Panc1 (cell line): ENCODE measurements at regions not wholly inside any gene's neighbourhood (a gene's known extent, or its start where the extent isn't known, plus 50 kb on each side); places are given as distances from the start of the nearest gene placed in this dataset.

ENCODE experiments used
- ATAC-seq: fragments of 200-7000 bp; cut with Tn5 transposase; 2 replicates; pipeline ENCODE4 v1.9.1; 2020; ENCODE audit warnings: mild to moderate bottlenecking, moderate library complexity
- BruUV-seq: library from RNA; stranded (reverse); fragments of 400-500 nt; replicated peaks from 2 replicates; lab custom pipeline; 2021; lab: Mats Ljungman, UMichigan
- CTCF ChIA-PET: fragments of 300-600 bp; sonication (Branson Sonifier 250); formaldehyde crosslinking; loops from one replicate; lab custom pipeline; 2022; ENCODE audit warnings: antibody characterized with exemption; lab: Charles Lee
- POLR2A ChIA-PET: fragments of 300-600 bp; sonication (Branson Sonifier 250); formaldehyde crosslinking; loops from one replicate; lab custom pipeline; 2022; ENCODE audit warnings: antibody characterized with exemption; lab: Charles Lee
- DNase-seq: peaks from one replicate; pipeline ENCODE4 v3.0.0-alpha.2; 2010; ENCODE audit warnings: low read depth, low spot score
- H3K27ac ChIP-seq: 2 replicates; pipeline ENCODE4 v1.5.1; 2011; ENCODE audit warnings: mild to moderate bottlenecking, low read length, inconsistent platforms
- H3K27me3 ChIP-seq: fragments of 200-500 bp; sonication (Bioruptor generic); 2 replicates; pipeline ENCODE4 v1.6.0; 2014; ENCODE audit warnings: low read length, inconsistent platforms; ENCODE audit not compliant: control insufficient read depth, insufficient read depth
- H3K36me3 ChIP-seq: fragments of 200-500 bp; sonication (Bioruptor generic); 2 replicates; pipeline ENCODE4 v1.5.1; 2014; ENCODE audit warnings: inconsistent platforms, mild to moderate bottlenecking, low read length, moderate library complexity; ENCODE audit not compliant: control insufficient read depth, insufficient read depth
- H3K4me1 ChIP-seq: 2 replicates; pipeline ENCODE4 v1.5.1; 2011; ENCODE audit warnings: inconsistent platforms, mild to moderate bottlenecking, low read length, moderate library complexity; ENCODE audit not compliant: control insufficient read depth, insufficient read depth
- H3K4me3 ChIP-seq, 2 experiments: 2 replicates each; pipeline ENCODE4 v1.5.1; 2011 to 2012; ENCODE audit warnings: low read depth in 2 of 2, low read length in 2 of 2, mild to moderate bottlenecking in 2 of 2, inconsistent platforms in 1 of 2, moderate library complexity in 1 of 2
- H3K9me3 ChIP-seq: fragments of 200-500 bp; sonication (Bioruptor generic); 2 replicates; pipeline ENCODE4 v1.5.1; 2014; ENCODE audit warnings: low read depth, mild to moderate bottlenecking, inconsistent platforms, low read length, moderate library complexity; ENCODE audit not compliant: control insufficient read depth, insufficient read depth
- CTCF ChIP-seq: fragments of 450-650 bp; IDR thresholded peaks from 2 replicates; pipeline ENCODE4 v1.5.1; 2017; ENCODE audit warnings: mild to moderate bottlenecking
- POLR2AphosphoS5 ChIP-seq: IDR thresholded peaks from 2 replicates; pipeline ENCODE4 v1.6.1; 2012; ENCODE audit warnings: mild to moderate bottlenecking, low read depth, low read length, moderate library complexity
- REST ChIP-seq, 2 experiments: IDR thresholded peaks; 2 replicates each; pipeline ENCODE4 v1.6.1; 2011 to 2012; ENCODE audit warnings: low read depth in 2 of 2, control low read depth in 1 of 2, low read length in 1 of 2, mild to moderate bottlenecking in 1 of 2, moderate library complexity in 1 of 2; ENCODE audit not compliant: insufficient read depth in 1 of 2
- SIN3A ChIP-seq: IDR thresholded peaks from 2 replicates; pipeline ENCODE4 v1.6.1; 2012; ENCODE audit warnings: low read depth, mild to moderate bottlenecking, low read length, moderate library complexity, borderline replicate concordance; ENCODE audit not compliant: insufficient read depth
- TCF7L2 ChIP-seq: IDR thresholded peaks from 2 replicates; pipeline ENCODE4 v1.6.1; 2011; ENCODE audit warnings: mild to moderate bottlenecking, low read depth, low read length, inconsistent platforms
- in situ Hi-C: cut with HindIII; loops from 2 replicates; pipeline ENCODE4 v1.10.0; 2016; ENCODE audit warnings: low sequenced_read_pairs, low pct_unique_long_range_greater_than_20kb
- intact Hi-C: fragments of 100-400 bp; cut with micrococcal nuclease; formaldehyde crosslinking; loops from one replicate; pipeline ENCODE4 v1.10.0; 2022; ENCODE audit not compliant: unreplicated experiment

- in situ Hi-C loops (no loop called here), intact Hi-C loops (no loop called here)
- H3K4me1 ChIP-seq = no peaks in the 10 kb centered on the region
- no peak overlapping the region for H3K27ac ChIP-seq
- no peaks in the 10 kb centered on the region for H3K9me3 ChIP-seq
- TF ChIP-seq SIN3A = no peak
- no peak for TF ChIP-seq POLR2AphosphoS5
- TF ChIP-seq CTCF = no peak
- no peak for TF ChIP-seq TCF7L2
- TF ChIP-seq REST (IDR thresholded peaks at IDR 0.05; ENCODE audit: insufficient read depth in 1 of 2, low read depth in 2 of 2, low read length in 1 of 2) = no peak
- no TSS peak for BruUV-seq
- no peaks in the 10 kb centered on the region for H3K36me3 ChIP-seq
- ChIA-PET CTCF (no interaction called here), POLR2A (no interaction called here)
- no peaks in the 10 kb centered on the region for H3K27me3 ChIP-seq
- DNase-seq (no peak), ATAC-seq (no peak)
- H3K4me3 ChIP-seq = no peak overlapping the region
Measured at GRCh38 chr4:104938624-104939023, 208.1 kb upstream of the TET2 start.

- intact Hi-C loops (no loop called here), in situ Hi-C loops (no loop called here)
- no TSS peak for BruUV-seq
- H3K9me3 ChIP-seq = no peaks in the 10 kb centered on the region
- ChIA-PET CTCF (no interaction called here), POLR2A (no interaction called here)
- no peak for DNase-seq
- H3K27ac ChIP-seq = no peak overlapping the region
- no peaks in the 10 kb centered on the region for H3K36me3 ChIP-seq
- no peaks in the 10 kb centered on the region for H3K4me1 ChIP-seq
- H3K4me3 ChIP-seq = no peak overlapping the region
- TF ChIP-seq POLR2AphosphoS5 (no peak), TCF7L2 (no peak), CTCF (no peak)
- H3K27me3 ChIP-seq = no peaks in the 10 kb centered on the region
- no peak for ATAC-seq
Measured at GRCh38 chr4:104940927-104941326, 205.7 kb upstream of the TET2 start.

- Histone ChIP-seq H3K4me1 (no peaks in the 10 kb centered on the region), H3K27me3 (no peaks in the 10 kb centered on the region), H3K36me3 (no peaks in the 10 kb centered on the region), H3K9me3 (no peaks in the 10 kb centered on the region), H3K4me3 (no peak overlapping the region), H3K27ac (no peak overlapping the region)
- in situ Hi-C loops = no loop called here
- DNase-seq (no peak), ATAC-seq (no peak)
- ChIA-PET CTCF (no interaction called here), POLR2A (no interaction called here)
- TF ChIP-seq POLR2AphosphoS5 (no peak), REST (IDR thresholded peaks at IDR 0.05; ENCODE audit: insufficient read depth in 1 of 2, low read depth in 2 of 2, low read length in 1 of 2) (no peak), TCF7L2 (no peak), SIN3A (no peak), CTCF (no peak)
- intact Hi-C loops = no loop called here
- BruUV-seq = no TSS peak
Measured at GRCh38 chr4:104941661-104942062, 205.0 kb upstream of the TET2 start.
